Fibroblast of skin of abdomen (primary cell): ENCODE measurements at regions not wholly inside any gene's neighbourhood (a gene's known extent, or its start where the extent isn't known, plus 50 kb on each side); places are given as distances from the start of the nearest gene placed in this dataset.
"Not testable (repeated sequence)": the region's sequence is repeated elsewhere in the genome, so short reads cannot be mapped to it uniquely, and the experiment has no call there.

Source experiments
- DNase-seq: peaks from one replicate; pipeline ENCODE4 v3.0.0-alpha.2; 2013

DNA sequence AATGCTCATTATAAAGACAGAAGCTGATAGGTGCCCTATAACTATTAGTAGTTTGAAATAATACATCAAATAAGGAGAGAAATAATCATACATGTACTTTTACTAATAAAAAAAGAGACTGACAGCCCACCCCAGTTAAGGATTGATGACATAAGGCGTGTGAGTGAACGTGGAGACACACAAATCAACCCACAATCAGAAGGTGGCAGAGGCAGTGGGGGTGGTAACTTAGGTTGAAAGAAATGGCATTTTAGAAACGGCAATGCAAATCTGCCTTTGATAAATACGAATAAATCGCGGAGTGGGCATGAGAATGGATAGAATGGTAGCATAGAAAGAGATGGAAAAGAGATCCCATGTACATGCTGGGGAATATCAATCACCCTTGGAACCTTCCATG lies 256.2 kb upstream of the ATP10A start:
- no peak for DNase-seq

DNA sequence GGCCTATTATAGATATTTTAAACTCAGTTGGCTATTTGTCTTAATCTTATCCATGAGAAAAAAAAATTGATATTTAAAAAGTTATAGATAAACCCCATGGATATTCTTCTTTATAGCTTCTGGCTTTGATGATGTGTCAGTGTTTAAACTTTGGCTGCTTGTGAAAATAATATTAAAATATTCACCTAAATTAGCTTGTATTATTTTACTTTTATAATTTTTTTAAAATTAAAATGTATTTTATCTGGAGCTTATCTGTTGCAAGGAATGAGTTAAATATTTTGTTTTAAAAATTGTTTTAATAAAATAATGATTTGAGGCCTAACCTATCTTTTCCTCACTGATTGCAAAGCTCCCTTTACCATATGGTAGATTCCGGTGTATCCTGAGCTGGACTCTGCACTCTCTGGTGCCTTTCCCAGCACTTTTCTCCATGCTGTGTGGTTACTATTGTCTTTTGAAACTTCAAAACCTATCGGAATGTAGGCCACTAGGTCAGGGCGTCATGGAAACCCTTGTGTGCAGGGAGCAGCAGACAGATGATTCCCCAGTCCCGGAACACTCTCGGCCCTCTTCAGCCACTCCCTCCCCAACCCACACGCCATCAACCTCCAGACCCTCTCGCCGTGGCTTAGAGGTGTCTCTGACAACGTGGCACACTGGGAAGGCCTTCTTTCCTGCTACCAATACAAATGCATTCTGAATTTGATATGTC lies 252.3 kb upstream of the ATP10A start:
- no peak for DNase-seq

DNA sequence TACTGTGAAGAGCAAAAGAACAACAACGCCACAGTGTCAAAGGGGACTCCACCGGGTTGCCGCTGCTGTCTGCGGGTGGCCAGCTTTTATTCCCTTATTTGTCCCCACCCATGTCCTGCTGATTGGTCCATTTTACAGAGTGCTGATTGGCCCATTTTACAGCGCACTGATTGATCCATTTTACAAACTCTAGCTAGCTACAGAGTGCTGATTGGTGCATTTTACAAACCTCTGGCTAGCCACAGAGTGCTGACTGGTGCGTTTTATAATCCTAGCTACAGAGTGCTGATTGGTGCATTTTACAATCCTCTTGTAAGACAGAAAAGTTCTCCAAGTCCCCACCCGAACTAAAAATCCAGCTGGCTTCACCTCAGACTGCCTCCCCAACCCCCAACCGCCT lies 251.0 kb upstream of the ATP10A start:
- DNase-seq, result not testable (repeated sequence)

DNA sequence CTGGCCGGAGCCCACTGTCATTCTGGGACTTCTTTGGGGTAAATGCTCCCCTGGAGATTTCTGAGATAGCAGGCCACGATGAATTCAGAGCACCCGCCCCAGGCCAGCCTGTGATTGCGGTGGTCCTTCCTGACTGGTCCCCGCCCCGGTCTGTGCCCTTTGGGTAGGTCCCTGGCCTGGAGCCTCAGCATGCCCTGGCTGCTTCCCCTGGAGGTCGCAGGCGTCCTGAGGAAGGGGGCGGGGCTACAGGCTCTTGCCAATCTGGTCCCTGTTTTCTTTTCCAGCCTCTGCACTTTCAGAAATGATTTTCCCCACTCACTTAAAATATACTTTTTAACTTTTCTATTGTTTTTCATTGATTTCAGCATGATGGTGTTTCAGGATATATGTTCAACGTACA lies 250.2 kb upstream of the ATP10A start:
- DNase-seq, result no peak

DNA sequence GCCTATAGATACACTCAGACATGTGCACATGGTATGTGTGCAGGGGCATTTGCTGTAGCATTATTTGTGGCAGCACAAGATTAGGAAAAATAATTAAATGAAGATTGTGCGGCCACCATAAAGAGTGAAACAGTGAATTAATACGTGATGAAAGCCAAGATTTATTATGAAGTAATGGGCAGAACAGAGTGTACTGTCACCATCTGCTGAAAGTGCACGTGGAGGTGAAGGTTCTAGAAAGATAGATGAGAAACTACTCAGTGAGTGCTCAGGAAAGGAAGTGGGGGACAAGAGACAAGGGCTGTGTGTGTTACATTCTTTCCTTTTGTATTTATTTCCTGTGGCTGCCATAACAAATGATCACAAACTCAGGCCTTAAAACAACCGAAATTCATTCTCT lies 246.1 kb upstream of the ATP10A start:
- no peak for DNase-seq

DNA sequence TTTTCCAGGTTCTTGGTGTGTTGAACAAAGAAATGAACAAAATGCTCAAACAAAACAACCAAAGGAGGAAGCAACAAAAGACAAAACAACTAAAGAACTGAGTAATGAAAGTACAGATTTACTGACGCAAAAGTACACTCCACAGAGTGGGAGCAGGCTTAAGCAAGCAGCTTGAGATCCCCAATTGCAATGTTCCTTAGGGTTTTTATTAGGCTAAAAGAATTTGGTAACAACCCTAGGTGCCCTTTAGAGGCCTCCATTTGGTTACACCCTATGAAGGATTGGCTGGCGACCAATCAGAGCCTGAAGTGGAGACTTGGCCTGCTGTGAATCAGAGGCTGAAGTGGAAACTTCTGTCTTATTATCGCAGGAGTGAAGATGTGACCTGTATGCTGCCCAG lies 243.4 kb upstream of the ATP10A start:
- no peak for DNase-seq

DNA sequence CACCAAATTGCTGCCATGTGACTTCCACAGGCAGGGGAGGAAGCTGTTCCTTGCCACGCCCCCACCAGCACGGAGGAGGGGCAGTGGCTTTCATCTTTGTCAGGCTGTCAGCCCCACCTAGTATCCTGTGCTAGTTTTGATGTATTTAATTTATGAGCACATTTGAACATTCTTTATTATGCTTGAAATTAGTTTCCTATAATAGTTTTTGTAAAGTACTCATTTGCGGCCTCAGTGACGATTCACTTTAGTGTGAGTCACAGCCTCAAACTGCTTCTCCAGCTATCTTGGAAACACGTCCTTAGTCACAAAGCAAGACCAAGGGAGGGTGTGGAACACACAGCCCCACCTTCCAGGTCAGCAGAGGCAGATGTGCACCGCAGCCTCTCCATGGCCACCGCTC lies 239.9 kb upstream of the ATP10A start:
- DNase-seq, result peak; percentile 50

DNA sequence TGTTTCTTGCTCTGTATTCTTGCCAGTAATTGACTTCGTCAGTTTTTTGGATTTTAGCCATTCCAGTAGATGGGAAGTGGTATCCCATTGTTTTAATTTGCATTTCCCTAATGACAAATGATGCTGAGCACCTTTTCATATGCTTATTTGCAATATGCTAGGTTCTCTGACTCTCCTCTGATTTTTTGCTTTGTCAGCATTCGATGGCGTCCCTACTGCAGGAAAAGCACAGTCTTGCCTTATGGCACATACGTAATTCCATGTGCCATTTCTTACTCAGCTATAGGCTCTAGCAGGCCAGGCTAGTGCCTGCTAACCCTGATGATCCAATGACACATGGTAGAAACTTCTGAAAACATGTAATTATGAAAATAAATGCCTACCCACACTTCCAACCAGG lies 239.2 kb upstream of the ATP10A start:
- DNase-seq, result no peak

DNA sequence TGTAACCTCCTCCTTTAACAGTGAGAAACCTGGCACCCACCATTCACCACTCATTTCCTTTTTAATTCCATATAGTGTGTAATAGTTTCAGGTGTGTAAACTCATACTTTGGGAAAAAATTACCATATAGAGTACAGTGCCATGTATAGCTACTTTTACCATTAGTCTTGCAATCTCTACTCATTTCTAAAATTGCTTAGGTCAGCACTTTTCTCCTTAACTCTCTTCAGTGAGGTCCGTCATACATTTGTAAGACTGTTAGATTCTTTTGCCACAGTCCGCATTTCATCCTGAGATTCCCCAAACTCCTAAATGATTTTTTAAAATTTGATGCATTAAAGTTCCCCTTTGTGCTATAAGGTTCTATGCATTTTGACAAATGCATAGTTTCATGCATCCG lies 238.3 kb upstream of the ATP10A start:
- no peak for DNase-seq

DNA sequence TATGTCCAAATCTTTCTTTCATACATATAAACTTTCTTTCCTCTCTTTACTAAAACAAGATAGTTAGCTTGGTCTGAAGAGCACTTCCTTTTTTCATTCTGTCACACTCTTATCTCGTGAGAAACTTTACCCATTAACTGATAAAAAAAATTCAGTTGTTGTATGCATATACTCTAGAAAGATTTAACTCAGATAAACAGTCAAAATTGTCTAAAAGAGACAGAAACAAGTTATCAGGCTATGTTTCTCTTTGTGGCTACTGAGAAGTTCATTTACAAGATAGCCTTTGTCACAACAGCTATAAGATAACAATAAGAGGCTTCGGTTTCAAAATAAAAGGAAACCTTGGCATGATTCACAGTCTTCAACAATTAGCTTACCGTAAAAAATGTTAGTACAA lies 235.7 kb upstream of the ATP10A start:
- no peak for DNase-seq

DNA sequence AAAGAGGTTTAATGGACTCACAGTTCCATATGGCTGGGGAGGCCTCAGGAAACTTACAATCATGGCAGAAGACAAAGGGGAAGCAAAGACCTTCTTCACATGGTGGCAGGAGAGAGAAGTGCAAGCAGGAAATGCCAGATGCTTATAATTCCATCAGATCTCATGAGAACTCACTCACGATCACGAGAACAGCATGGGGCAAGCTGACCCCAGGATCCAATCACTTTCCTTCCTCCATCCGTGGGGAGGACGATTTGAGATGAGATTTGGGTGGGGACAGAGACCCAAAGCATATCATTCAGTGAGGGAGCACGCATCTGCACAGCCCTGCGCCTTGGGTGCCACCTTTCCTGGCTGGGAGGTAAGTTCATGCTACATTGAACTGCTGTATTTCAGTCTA lies 234.1 kb upstream of the ATP10A start:
- no peak for DNase-seq

DNA sequence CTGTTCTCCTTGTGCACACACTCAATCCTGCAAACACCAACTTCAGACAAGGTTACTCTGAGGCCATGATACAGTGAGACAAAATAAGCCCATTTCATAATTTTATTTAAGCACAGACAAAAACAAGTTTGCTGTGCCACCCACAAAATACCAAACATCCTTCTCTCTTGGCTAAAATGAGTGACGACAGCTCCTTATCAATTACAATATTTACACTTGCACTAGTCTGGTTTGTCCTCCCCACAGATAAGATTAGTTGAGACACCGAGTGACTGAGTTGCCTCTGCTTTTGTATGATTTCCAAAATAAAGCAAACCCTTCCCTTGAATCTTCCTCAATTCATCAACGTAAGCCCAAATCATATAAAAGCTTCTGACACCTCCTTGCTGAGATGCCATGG lies 233.5 kb upstream of the ATP10A start:
- DNase-seq, result no peak

DNA sequence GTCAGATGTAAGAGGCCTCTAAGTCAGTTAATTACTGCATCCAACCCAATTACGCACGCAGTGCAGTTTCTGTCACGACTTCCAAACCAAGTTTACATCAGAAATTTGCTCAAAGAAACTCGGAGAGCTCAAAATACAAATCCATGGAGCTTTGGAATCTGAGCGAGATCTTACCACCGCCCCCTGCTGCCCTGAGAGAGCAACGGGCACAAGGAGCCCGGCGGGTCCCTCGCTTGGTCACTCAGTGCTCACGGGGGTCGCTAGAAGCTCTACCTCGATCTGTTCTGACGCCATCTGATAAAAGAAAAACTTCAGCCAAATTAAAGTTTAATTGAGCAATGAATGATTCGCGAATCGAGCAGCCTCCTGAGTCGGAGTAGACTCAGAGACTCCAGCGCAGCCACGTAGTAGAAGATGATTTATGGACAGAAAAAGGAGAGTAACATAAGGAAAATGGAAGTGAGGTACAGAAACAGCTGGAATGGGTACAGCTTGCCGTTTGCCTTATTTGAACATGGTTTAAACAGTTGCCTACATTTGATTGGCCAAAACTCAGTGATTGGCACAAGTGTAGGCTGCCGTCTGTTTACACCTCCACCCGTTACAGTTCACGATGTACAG lies 232.7 kb upstream of the ATP10A start:
- DNase-seq, result no peak

DNA sequence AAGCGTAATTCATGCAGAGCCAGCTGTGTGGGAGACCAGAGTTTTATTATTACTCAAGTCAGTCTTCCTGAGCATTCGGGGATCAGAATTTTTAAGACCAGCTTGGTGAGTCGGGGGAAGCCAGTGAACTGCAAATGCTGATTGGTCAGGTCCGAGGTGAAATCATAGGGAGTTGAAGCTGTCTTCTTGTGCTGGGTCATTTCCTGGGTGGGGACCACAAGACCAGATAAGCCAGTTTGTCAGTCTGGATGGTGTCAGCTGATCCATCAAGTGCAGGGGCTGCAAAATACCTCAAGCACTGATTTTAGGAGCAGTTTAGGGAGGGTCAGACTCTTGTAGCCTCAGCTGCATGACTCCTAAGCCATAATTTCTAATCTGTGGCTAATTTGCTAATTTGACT lies 228.1 kb upstream of the ATP10A start:
- DNase-seq, result no peak

DNA sequence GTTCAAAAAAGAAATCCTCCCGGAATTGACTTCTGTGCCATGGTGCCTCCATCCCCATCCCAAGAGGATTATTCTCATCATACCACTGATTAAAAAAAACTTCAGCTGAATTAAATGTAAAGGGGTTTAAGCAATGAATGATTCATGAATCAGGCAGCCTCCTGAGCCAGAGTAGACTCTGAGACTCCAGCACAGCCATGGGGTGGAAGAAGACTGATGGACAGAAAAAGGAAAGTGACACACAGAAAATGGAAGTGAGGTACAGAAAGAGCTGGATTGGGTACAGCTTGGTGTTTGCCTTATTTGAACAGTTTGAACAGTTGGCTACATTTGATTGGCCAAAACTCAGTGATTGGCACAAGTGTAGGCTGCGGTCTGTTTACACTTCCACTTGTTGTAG lies 224.8 kb upstream of the ATP10A start:
- peak; percentile 80 for DNase-seq

DNA sequence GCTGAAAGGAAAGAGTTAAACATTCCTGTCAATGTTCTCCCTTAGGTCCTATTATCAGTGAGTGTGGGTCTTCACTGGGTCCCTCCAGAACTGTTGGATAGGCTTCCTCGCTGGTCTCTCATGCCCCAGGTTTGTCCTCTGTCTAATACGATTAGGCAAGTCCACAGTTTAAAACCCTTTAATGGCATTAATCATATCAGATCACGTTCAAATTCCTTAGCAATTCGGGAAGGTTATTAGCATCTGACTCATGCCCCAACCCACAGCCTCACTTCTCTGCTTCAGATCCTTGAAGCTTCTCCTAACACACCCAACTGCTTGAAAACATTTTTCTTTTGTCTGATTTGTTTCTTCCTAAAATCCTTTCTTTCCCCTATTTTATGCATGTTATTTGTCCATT lies 224.3 kb upstream of the ATP10A start:
- DNase-seq, result peak; percentile 85

DNA sequence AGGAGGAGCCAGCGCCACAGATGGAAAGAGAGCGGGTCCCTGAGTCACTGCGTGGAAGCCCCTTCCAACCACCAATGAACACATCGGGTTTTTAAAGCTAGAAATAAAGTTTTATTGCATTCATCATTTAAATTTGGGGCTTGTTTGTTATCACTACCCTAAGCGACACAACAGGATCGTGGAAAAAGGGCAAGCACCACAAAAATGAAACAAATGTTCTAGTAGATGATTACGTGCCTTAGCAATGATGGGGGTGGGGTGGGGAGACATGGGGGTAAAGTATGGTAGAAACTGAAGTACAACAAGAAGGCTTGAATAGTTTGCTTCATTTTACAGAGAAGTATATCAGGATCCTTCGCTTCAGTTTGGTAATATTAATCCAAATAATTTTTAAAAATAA lies 221.6 kb upstream of the ATP10A start:
- peak; percentile 53 for DNase-seq

DNA sequence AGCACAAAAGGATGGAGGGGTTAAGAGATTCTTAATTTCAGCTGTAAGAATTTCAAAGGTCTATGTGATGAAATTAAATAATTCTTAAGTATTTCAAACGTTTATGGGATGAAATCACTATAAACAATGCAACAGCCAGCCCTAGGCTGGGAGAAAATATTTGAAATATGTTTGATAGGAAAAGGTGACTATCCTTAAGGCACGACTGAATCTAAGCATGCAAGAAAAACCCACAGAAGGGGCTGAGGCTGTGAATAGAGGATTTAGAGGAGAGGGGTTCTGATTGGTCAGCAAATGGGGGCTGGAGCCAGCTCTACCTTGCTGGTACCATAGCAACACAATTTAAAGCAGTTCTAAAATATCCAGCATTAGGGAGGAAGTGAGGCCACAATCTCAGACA lies 220.8 kb upstream of the ATP10A start:
- peak; percentile 53 for DNase-seq

DNA sequence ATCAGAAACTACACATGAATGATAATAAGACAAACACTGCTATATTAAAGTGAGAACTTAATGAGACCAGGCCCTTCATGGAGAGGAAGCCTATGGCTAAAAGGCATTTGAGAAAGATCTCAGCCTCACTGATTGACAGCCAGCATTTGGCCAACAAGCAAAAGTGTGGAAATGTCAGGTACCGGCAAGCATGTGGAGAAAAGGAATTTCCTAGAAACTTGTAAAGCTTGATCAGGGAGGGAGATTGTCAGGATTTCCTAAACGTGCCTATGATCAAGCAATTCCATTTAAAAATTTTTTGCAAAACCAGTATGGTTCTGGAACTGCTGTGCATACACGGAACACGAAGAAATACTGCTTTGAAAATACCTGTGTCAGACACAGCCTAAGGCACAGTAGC lies 220.3 kb upstream of the ATP10A start:
- no peak for DNase-seq

DNA sequence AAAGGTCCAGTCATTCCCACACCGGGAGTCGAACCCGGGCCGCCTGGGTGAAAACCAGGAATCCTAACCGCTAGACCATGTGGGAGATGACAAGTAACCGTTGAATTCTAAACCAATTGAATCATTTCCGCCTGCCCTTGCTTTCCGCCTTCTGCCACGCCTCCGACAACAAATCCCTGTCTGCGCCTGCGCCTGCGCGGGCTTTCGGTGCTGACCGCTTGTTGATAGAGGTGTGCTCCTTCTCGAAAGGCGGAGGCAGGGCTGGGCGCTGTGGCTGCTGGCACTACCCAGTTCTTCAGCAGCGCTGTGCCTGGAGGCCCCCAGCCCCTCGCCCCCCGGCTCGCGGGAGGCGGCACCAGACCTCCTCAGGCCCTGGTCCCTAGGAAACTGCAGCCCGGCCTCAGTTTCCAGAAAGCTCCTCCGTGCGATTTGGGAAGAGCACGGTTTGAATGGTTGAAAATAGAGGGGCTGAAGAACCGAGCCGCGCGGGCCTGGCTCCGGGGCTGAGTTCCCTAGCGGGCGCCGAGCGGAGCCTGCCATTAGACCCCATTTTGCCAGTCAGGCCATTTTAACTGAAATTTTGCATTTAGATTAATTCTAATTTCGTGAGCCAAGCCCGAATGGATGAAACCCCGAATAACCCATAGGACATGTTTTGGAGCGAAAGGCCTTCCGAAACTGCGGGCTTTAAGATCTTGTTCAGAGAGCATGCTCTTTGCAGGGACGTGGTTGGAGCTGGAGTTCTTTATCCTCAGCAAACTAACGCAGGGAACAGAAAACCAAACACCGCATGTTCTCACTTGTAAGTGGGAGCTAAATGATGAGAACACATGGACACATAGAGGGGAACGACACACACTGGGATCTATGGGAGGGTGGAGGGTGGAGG lies 219.3 kb upstream of the ATP10A start:
- peak; percentile 96 for DNase-seq

DNA sequence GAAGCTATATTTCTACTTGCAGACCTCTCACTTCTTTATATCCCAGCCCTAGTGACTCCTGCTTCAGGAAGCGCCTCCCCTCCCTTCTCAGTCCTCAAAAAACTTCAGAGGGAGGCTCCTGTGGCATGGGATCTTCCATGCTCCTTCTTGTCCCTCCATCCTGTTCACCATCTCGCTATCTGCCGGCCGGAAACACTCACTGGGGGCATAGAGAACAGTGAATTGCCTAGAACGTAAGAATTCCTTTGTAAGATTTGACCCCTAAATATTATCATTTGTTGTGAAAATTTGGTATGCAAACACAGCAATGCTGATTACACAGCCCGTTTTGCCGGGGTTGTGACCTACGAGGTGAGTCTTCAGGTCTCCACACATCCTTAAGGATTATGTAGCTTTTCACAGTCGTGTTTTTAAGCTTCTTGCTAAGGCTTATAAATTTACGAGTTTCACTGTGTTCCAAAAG lies 218.7 kb upstream of the ATP10A start:
- no peak for DNase-seq

DNA sequence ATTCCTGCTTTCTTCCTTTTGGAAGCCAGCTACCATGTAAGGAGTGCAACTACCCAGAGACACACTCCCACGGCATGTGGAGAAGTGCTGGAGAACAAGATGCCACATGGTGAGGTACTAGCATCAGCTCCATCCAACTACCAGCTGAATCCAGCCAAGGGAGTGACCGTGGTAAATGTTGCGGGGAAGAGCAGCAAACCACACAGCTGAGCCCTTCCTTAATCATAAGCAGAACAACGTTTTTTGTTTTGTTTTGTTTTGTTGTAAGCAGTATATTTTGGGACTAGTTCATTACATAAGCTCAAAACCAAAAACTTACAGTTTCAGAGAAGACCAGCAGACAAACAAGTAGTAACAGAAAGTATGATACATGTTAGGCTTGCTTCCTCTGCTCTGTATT lies 212.6 kb upstream of the ATP10A start:
- no peak for DNase-seq

DNA sequence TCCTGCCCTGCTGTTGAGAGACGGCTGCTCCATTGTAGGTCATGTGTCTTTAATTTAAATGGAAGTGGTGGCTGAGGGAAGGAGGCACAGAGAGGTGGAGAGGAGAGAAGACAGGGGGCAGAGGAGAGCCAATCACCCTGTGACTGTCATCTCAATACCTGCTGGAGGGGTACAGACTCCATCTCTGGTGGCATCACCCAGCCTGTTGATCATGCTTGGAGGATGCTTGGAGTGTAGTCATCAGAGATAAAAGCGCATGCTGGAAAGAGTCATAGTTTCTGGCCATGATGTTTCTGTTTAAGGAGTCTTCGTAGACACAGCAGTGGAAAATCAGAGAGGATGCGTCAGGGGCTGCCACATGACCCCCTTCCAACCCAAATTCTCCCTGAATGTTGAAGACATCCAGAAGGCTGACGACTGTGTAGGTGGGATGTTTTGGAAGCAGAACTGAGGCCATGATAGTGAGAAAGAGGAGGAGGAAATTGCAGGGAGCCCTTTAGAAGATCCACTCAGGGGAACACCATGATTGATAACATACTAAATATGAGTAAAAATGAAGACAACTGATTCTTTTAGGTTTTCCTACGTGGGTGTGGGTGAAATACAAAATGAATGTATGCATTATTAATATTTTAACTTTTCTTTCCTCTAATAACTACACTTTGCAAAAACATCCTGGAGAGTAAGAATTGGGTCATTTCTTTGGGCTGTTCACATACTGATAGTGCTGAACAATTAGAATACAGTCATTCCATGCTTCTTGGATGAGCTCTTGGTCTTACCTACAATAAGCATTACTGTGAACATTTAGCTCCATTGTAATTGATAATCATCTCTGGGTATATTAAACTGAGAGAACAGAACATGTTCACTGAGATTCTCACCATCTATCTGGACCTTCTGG lies 210.6 kb upstream of the ATP10A start:
- DNase-seq, result no peak
